Neural cell (in vitro differentiated cells): ENCODE measurements at regions not wholly inside any gene's neighbourhood (a gene's known extent, or its start where the extent isn't known, plus 50 kb on each side); places are given as distances from the start of the nearest gene placed in this dataset.

ENCODE experiments used
- CTCF ChIP-seq: fragments of 450-650 bp; IDR thresholded peaks from 2 replicates; pipeline ENCODE4 v1.5.1; 2014; ENCODE audit warnings: antibody characterized with exemption, mild to moderate bottlenecking, moderate library complexity; ENCODE audit not compliant: poor library complexity, severe bottlenecking
- EZH2 ChIP-seq: fragments of 200-600, 300-800 bp; shearing (Covaris generic), sonication (generic); IDR thresholded peaks from 2 replicates; pipeline ENCODE4 v1.6.1; 2014; ENCODE audit warnings: antibody characterized with exemption, low read length, borderline replicate concordance, mild to moderate bottlenecking; ENCODE audit not compliant: insufficient read depth, poor library complexity, severe bottlenecking
- POLR2AphosphoS5 ChIP-seq: IDR thresholded peaks from 2 replicates; pipeline ENCODE4 v1.6.1; 2012
- RAD21 ChIP-seq: fragments of 450-650 bp; conservative IDR thresholded peaks from 2 replicates; pipeline ENCODE4 v1.6.1; 2014; ENCODE audit warnings: antibody characterized with exemption, mild to moderate bottlenecking, moderate library complexity
- REST ChIP-seq: IDR thresholded peaks from 2 replicates; pipeline ENCODE4 v1.6.1; 2012; ENCODE audit warnings: borderline replicate concordance
- TAF1 ChIP-seq: IDR thresholded peaks from 2 replicates; pipeline ENCODE4 v1.6.1; 2012; ENCODE audit warnings: low read depth

GRCh38 chr10:4459531-4459930 lies 366.5 kb upstream of the AKR1E2 start:
- TF ChIP-seq CTCF (no peak), EZH2 (no peak), RAD21 (no peak), POLR2AphosphoS5 (no peak), TAF1 (no peak), REST (no peak)
